ENCODE measurements at regions not wholly inside any gene's neighbourhood (a gene's known extent, or its start where the extent isn't known, plus 50 kb on each side); places are given as distances from the start of the nearest gene placed in this dataset.

GRCh38 chr10:88200312-88201032 lies 337.0 kb downstream of the PTEN start:
- no peak overlapping the region for H3K4me3 ChIP-seq (ENCODE audit: low read depth, low read length)
- TF ChIP-seq, protein P1, sequence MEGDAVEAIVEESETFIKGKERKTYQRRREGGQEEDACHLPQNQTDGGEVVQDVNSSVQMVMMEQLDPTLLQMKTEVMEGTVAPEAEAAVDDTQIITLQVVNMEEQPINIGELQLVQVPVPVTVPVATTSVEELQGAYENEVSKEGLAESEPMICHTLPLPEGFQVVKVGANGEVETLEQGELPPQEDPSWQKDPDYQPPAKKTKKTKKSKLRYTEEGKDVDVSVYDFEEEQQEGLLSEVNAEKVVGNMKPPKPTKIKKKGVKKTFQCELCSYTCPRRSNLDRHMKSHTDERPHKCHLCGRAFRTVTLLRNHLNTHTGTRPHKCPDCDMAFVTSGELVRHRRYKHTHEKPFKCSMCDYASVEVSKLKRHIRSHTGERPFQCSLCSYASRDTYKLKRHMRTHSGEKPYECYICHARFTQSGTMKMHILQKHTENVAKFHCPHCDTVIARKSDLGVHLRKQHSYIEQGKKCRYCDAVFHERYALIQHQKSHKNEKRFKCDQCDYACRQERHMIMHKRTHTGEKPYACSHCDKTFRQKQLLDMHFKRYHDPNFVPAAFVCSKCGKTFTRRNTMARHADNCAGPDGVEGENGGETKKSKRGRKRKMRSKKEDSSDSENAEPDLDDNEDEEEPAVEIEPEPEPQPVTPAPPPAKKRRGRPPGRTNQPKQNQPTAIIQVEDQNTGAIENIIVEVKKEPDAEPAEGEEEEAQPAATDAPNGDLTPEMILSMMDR (IDR thresholded peaks at IDR 0.05; ENCODE audit: borderline replicate concordance, insufficient read depth, low read depth, low read length): no peak

DNA sequence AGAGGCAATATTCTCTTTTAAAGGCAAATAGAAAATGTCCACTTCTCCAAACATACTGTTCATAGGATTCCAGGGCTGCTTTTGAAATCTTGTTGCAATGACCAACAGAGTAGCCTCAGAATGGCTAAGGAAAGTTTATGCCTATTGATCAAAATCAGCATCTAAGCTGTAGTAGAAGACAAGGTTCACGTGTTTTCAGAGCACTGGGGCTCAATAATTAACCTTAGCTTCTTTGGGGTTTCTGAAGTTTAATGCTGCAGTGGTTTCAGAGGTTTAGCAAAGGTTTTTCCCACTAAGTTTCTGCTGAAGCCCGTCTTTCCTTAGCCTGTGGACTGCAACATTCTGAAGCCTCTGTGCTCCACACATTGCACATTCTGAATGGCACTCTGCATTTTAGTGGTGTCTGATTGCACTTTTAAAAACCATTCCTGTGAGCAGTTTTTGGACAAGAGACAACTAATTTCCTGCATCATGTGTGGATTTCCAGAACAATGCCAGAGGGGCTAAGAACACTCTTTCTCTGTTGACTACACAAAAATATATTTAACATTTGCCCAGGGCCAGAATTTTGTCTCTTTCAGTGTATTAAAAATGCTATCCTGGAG lies 342.5 kb downstream of the PTEN start:
- TF ChIP-seq, protein P1 (IDR thresholded peaks at IDR 0.05; ENCODE audit: borderline replicate concordance, insufficient read depth, low read depth, low read length): no peak
- H3K4me3 ChIP-seq (ENCODE audit: low read depth, low read length): no peak overlapping the region

DNA sequence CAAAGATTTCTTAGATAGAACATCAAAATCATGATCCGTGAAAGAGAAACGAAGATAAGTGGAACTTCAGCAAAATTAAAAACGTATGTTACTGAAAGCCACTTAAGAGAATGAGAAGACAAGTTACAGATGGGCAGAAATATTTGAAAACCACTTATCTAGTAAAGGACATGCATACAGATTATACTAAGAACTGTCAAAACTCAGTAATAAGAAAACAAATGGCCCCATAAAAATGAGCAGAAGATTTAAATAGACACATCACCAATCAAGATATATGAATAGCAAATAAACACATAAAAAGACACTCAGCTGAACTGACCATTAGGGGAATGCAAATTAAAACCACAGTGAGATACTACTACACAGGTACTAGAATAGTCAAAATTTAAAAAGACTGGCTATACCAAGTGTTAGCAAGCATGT lies 343.7 kb downstream of the PTEN start:
- TF ChIP-seq, protein P1 (IDR thresholded peaks at IDR 0.05; ENCODE audit: borderline replicate concordance, insufficient read depth, low read depth, low read length): no peak

DNA sequence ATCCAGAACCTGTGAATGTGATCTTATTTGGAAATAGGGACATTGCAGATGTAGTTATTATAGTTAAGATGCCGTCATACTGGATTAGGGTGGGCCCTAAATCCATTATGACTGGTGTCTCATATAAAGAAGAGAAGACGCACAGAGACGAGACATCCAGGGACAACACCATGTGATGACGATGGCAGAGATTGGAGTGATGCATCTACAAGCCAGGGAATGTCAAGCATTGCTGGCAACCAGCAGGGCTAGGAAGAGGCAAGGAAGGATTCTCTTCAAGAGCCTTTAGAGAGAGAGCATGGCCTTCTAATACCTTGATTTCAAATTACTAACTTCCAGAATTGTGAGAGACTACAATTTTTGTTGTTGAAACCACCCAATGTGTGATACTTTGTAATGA lies 345.8 kb downstream of the PTEN start:
- TF ChIP-seq, protein P1 (IDR thresholded peaks at IDR 0.05; ENCODE audit: borderline replicate concordance, insufficient read depth, low read depth, low read length): no peak
- H3K4me3 ChIP-seq (ENCODE audit: low read depth, low read length): no peak overlapping the region

More for the DNA sequence above, 343.7 kb downstream of the PTEN start:
- no peak overlapping the region for H3K4me3 ChIP-seq (ENCODE audit: low read depth, low read length)

GRCh38 chr10:88209837-88210561 lies 346.6 kb downstream of the PTEN start:
- TF ChIP-seq, protein P1 (IDR thresholded peaks at IDR 0.05; ENCODE audit: borderline replicate concordance, insufficient read depth, low read depth, low read length): no peak

DNA sequence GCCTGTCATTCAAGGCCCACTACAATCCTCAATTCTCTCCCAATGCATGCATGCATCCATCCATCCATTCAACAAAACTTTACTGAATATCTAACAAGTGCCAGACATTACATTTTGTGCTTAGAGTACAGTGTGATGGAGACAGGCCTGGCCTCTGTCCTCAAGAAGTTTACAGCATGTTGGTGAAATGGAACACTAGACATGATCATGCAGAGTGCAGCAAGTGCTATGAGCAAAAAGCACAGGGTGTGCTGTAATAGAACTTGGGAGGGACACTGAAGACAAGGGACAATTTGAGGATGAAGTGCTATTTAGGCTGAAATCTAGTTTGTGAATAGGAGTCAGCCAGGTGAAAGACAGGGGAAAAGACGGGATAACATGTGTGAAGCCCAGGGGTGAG lies 347.8 kb downstream of the PTEN start:
- no peak overlapping the region for H3K4me3 ChIP-seq (ENCODE audit: low read depth, low read length)
- TF ChIP-seq, protein P1 (IDR thresholded peaks at IDR 0.05; ENCODE audit: borderline replicate concordance, insufficient read depth, low read depth, low read length): no peak

More at GRCh38 chr10:88209837-88210561, 346.6 kb downstream of the PTEN start:
- no peak overlapping the region for H3K4me3 ChIP-seq (ENCODE audit: low read depth, low read length)
